ENCODE measurements at regions not wholly inside any gene's neighbourhood (a gene's known extent, or its start where the extent isn't known, plus 50 kb on each side); places are given as distances from the start of the nearest gene placed in this dataset.

DNA sequence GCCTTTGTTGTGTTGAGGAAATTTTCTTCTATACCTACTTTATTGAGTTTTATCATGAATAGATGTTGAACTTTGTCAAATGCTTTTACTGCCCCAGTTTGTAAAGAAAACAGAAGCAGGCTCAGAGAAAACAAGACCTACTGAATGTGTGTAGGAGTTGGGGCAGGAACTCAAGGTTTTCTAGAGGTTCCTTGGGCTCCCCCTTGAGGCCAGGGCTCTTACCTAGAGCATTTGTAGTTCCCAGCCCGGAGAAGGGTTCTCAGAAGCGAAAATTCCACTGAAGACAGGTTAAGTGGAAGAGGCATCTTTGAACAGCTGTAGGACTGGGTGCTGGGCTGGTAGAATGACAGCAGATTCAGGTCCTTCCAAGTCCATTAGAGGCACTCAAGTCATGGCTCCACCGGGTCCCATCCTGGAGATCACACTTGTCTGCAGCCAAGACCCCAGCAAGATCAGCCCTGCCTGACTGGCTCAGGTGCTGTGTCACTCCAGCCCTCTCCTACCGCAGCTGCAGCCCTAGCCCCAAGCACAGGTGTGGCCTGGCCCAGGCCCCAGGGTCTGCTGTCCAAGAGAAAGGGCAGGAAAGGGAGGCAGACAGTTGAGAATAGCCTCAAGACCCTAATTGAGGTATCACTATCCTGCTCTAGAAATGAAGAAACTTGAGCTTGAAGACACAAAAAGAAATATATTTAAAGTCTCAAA lies 425.5 kb downstream of the PCDH20 start:
- TF ChIP-seq, protein P1, sequence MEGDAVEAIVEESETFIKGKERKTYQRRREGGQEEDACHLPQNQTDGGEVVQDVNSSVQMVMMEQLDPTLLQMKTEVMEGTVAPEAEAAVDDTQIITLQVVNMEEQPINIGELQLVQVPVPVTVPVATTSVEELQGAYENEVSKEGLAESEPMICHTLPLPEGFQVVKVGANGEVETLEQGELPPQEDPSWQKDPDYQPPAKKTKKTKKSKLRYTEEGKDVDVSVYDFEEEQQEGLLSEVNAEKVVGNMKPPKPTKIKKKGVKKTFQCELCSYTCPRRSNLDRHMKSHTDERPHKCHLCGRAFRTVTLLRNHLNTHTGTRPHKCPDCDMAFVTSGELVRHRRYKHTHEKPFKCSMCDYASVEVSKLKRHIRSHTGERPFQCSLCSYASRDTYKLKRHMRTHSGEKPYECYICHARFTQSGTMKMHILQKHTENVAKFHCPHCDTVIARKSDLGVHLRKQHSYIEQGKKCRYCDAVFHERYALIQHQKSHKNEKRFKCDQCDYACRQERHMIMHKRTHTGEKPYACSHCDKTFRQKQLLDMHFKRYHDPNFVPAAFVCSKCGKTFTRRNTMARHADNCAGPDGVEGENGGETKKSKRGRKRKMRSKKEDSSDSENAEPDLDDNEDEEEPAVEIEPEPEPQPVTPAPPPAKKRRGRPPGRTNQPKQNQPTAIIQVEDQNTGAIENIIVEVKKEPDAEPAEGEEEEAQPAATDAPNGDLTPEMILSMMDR (IDR thresholded peaks at IDR 0.05): no peak
- TF ChIP-seq POLR2A (IDR thresholded peaks at IDR 0.05): no peak
